H1 (cell line): ENCODE measurements at regions not wholly inside any gene's neighbourhood (a gene's known extent, or its start where the extent isn't known, plus 50 kb on each side); places are given as distances from the start of the nearest gene placed in this dataset.

ENCODE experiments used
- CTCF ChIA-PET: fragments of 300-600 bp; sonication (Branson Sonifier 250); formaldehyde crosslinking; loops from one replicate; lab custom pipeline; 2021; ENCODE audit not compliant: partially characterized antibody; lab: Charles Lee
- POLR2A ChIA-PET: fragments of 300-600 bp; sonication (Branson Sonifier 250); formaldehyde crosslinking; loops from one replicate; lab custom pipeline; 2021; ENCODE audit warnings: inconsistent platforms; ENCODE audit not compliant: partially characterized antibody; lab: Charles Lee
- DNase-seq, 2 experiments: peaks; one replicate each; pipeline versions ENCODE4 v3.0.0 to v3.0.0-alpha.2; 2010 to 2022; ENCODE audit warnings: low spot score in 2 of 2, low read depth in 1 of 2, mixed read lengths in 1 of 2
- FAIRE-seq: peaks from 2 replicates; lab custom pipeline; 2011; peaks lifted over from hg19 to GRCh38; lab: Jason Lieb, UNC
- H2AFZ ChIP-seq: 2 replicates; pipeline ENCODE4 v1.8.1; 2012; ENCODE audit warnings: low read length, inconsistent platforms
- H2AK5ac ChIP-seq: 2 replicates; pipeline ENCODE4 v1.6.1; 2013; ENCODE audit warnings: low read depth, low read length
- H2BK120ac ChIP-seq: replicated peaks from 2 replicates; pipeline ENCODE3; 2013; ENCODE audit warnings: low read depth, low read length, inconsistent platforms
- H2BK12ac ChIP-seq: 2 replicates; pipeline ENCODE4 v1.6.1; 2013; ENCODE audit warnings: low read depth, low read length
- H2BK15ac ChIP-seq: 2 replicates; pipeline ENCODE4 v1.6.1; 2013; ENCODE audit warnings: low read length
- H2BK20ac ChIP-seq: 2 replicates; pipeline ENCODE4 v1.6.1; 2013; ENCODE audit warnings: low read length
- H2BK5ac ChIP-seq: 2 replicates; pipeline ENCODE4 v1.6.1; 2013; ENCODE audit warnings: low read depth, low read length
- H3K14ac ChIP-seq: 2 replicates; pipeline ENCODE4 v1.6.1; 2013; ENCODE audit warnings: inconsistent platforms; ENCODE audit not compliant: insufficient read length
- H3K18ac ChIP-seq: 2 replicates; pipeline ENCODE4 v1.6.1; 2013; ENCODE audit warnings: low read length; ENCODE audit errors: extremely low read depth
- H3K23ac ChIP-seq: 2 replicates; pipeline ENCODE4 v1.6.1; 2013; ENCODE audit warnings: inconsistent platforms; ENCODE audit not compliant: insufficient read length
- H3K23me2 ChIP-seq: 2 replicates; pipeline ENCODE4 v1.6.1; 2013; ENCODE audit warnings: low read depth, low read length
- H3K27ac ChIP-seq: 2 replicates; pipeline ENCODE4 v1.6.1; 2011; ENCODE audit warnings: low read depth, low read length, inconsistent platforms
- H3K27me3 ChIP-seq, 4 experiments: replicated peaks in 1 of 4; 1 replicate in 1 of 4; 2 replicates in 3 of 4; pipeline versions ENCODE4 v1.6.1 to v1.8.1; 2011 to 2013; ENCODE audit warnings: low read length in 3 of 4, mild to moderate bottlenecking in 3 of 4, inconsistent platforms in 2 of 4, mixed read lengths in 2 of 4, moderate library complexity in 1 of 4; ENCODE audit not compliant: control insufficient read depth in 3 of 4, insufficient read depth in 3 of 4; ENCODE audit errors: extremely low read depth in 1 of 4
- H3K36me3 ChIP-seq, 4 experiments: 2 replicates each; pipeline versions ENCODE4 v1.6.1 to v1.8.1; 2011 to 2013; ENCODE audit warnings: mild to moderate bottlenecking in 4 of 4, low read length in 3 of 4, moderate library complexity in 2 of 4, control low read depth in 1 of 4, inconsistent platforms in 1 of 4; ENCODE audit not compliant: insufficient read depth in 4 of 4, control insufficient read depth in 2 of 4
- H3K4ac ChIP-seq: replicated peaks from 2 replicates; pipeline ENCODE3; 2013; ENCODE audit warnings: low read length, low read depth, mixed read lengths, inconsistent platforms; ENCODE audit not compliant: insufficient read length
- H3K4me1 ChIP-seq, 4 experiments: replicated peaks in 1 of 4; 1 replicate in 1 of 4; 2 replicates in 3 of 4; pipeline versions ENCODE4 v1.6.1 to v1.8.1; 2011 to 2013; ENCODE audit warnings: low read length in 3 of 4, inconsistent platforms in 2 of 4, mixed read lengths in 1 of 4; ENCODE audit not compliant: insufficient read depth in 4 of 4, control insufficient read depth in 3 of 4
- H3K4me2 ChIP-seq, 2 experiments: 2 replicates each; pipeline versions ENCODE4 v1.6.1 to v1.8.1; 2011 to 2013; ENCODE audit warnings: low read depth in 2 of 2, low read length in 2 of 2, control low read depth in 1 of 2, inconsistent platforms in 1 of 2, mild to moderate bottlenecking in 1 of 2; ENCODE audit not compliant: insufficient read depth in 1 of 2
- H3K4me3 ChIP-seq, 4 experiments: fragments of 200-600, 300-600 bp in 1 of 4; sonication (generic), shearing (Covaris generic), sonication (Bioruptor Twin) in 1 of 4; 2 replicates each; pipeline versions ENCODE4 v1.5.1 to v1.8.1; 2011 to 2016; ENCODE audit warnings: low read length in 4 of 4, low read depth in 3 of 4, control low read depth in 2 of 4, inconsistent platforms in 2 of 4, mild to moderate bottlenecking in 2 of 4, mixed read lengths in 1 of 4, moderate library complexity in 1 of 4; ENCODE audit not compliant: insufficient read depth in 2 of 4; ENCODE audit errors: extremely low read depth in 1 of 4
- H3K56ac ChIP-seq: replicated peaks from 2 replicates; pipeline ENCODE3; 2013; ENCODE audit warnings: low read depth, mild to moderate bottlenecking, mixed read lengths, low read length, inconsistent platforms; ENCODE audit not compliant: insufficient read length
- H3K79me1 ChIP-seq: 2 replicates; pipeline ENCODE4 v1.6.1; 2013; ENCODE audit warnings: low read depth, low read length, control low read depth
- H3K79me2 ChIP-seq, 2 experiments: 2 replicates each; pipeline versions ENCODE4 v1.6.1 to v1.8.1; 2012 to 2013; ENCODE audit warnings: low read length in 2 of 2, mild to moderate bottlenecking in 2 of 2, inconsistent platforms in 1 of 2; ENCODE audit not compliant: insufficient read depth in 2 of 2, control insufficient read depth in 1 of 2
- H3K9ac ChIP-seq, 4 experiments: replicated peaks in 1 of 4; 1 replicate in 1 of 4; 2 replicates in 3 of 4; pipeline versions ENCODE4 v1.6.1 to v1.8.1; 2011 to 2013; ENCODE audit warnings: low read depth in 3 of 4, low read length in 3 of 4, control low read depth in 2 of 4, mild to moderate bottlenecking in 2 of 4, moderate library complexity in 2 of 4, inconsistent platforms in 1 of 4; ENCODE audit errors: extremely low read depth in 1 of 4
- H3K9me3 ChIP-seq, 2 experiments: 2 replicates each; pipeline versions ENCODE4 v1.6.1 to v1.8.1; 2012 to 2013; ENCODE audit warnings: mild to moderate bottlenecking in 2 of 2, moderate library complexity in 2 of 2, control low read depth in 1 of 2, inconsistent platforms in 1 of 2, low read depth in 1 of 2, low read length in 1 of 2, mixed read lengths in 1 of 2; ENCODE audit not compliant: insufficient read depth in 2 of 2
- H4K20me1 ChIP-seq, 2 experiments: replicated peaks in 1 of 2; 2 replicates each; pipeline versions ENCODE3 to v1.8.1; 2011 to 2013; ENCODE audit warnings: inconsistent platforms in 2 of 2, low read length in 2 of 2, mild to moderate bottlenecking in 1 of 2; ENCODE audit not compliant: insufficient read depth in 2 of 2, control insufficient read depth in 1 of 2
- H4K5ac ChIP-seq: 2 replicates; pipeline ENCODE4 v1.6.1; 2013; ENCODE audit warnings: low read length, low read depth, mixed read lengths, inconsistent platforms; ENCODE audit not compliant: insufficient read length
- H4K8ac ChIP-seq: 2 replicates; pipeline ENCODE4 v1.8.0; 2013; ENCODE audit warnings: mild to moderate bottlenecking, moderate library complexity, low read length, inconsistent platforms; ENCODE audit not compliant: insufficient read depth; ENCODE audit errors: extremely low read depth
- H4K91ac ChIP-seq: replicated peaks from 2 replicates; pipeline ENCODE3; 2013; ENCODE audit warnings: low read length, mixed read lengths, inconsistent platforms; ENCODE audit not compliant: insufficient read length
- CBX8 ChIP-seq: fragments of 300-800, 300-1000 bp; sonication (generic); IDR thresholded peaks from 2 replicates; pipeline ENCODE4 v1.7.1; 2016; ENCODE audit warnings: low read depth, low read length, borderline replicate concordance
- CTBP2 ChIP-seq: IDR thresholded peaks from 2 replicates; pipeline ENCODE4 v1.7.0; 2011; ENCODE audit warnings: borderline replicate concordance, mild to moderate bottlenecking, moderate library complexity, mixed read lengths, low read length; ENCODE audit not compliant: insufficient read depth, insufficient read length
- EZH2 ChIP-seq: fragments of 200-600 bp; sonication (generic); IDR thresholded peaks from 2 replicates; pipeline ENCODE4 v1.7.1; 2012; ENCODE audit warnings: low read depth, mild to moderate bottlenecking, moderate library complexity, low read length, inconsistent platforms; ENCODE audit not compliant: severe bottlenecking
- JUND ChIP-seq: IDR thresholded peaks from 2 replicates; pipeline ENCODE4 v1.6.1; 2011; ENCODE audit warnings: mild to moderate bottlenecking, improper control_type of control experiment, low read length
- NANOG ChIP-seq: IDR thresholded peaks from 2 replicates; pipeline ENCODE4 v1.6.1; 2011; ENCODE audit warnings: low read length, low read depth, mild to moderate bottlenecking, inconsistent platforms; ENCODE audit not compliant: insufficient read depth, poor library complexity, severe bottlenecking
- SIRT6 ChIP-seq: IDR thresholded peaks from one replicate; pipeline ENCODE4 v1.7.1; 2012; ENCODE audit warnings: low read length, inconsistent platforms
- SP1 ChIP-seq: IDR thresholded peaks from 2 replicates; pipeline ENCODE4 v1.6.1; 2011; ENCODE audit warnings: low read depth, low read length
- ZNF274 ChIP-seq: IDR thresholded peaks from 2 replicates; pipeline ENCODE4 v1.7.0; 2012; ENCODE audit warnings: low read length, borderline replicate concordance; ENCODE audit errors: extremely low read depth
- TF ChIP-seq, protein P1 (sequence below): IDR thresholded peaks from 2 replicates; pipeline ENCODE4 v1.6.1; 2012; ENCODE audit warnings: inconsistent platforms
- TF ChIP-seq, protein P2 (sequence below): IDR thresholded peaks from 2 replicates; pipeline ENCODE4 v1.6.1; 2011; ENCODE audit warnings: low read length, improper control_type of control experiment

GRCh38 chr7:89777499-89777898, 376.8 kb upstream of the STEAP1 start:
- no peaks in the 10 kb centered on the region for H3K36me3 ChIP-seq
- no peaks in the 10 kb centered on the region for H3K79me2 ChIP-seq
- no peak overlapping the region for H4K5ac ChIP-seq
- no peak for TF ChIP-seq CBX8
- TF ChIP-seq, protein P1, sequence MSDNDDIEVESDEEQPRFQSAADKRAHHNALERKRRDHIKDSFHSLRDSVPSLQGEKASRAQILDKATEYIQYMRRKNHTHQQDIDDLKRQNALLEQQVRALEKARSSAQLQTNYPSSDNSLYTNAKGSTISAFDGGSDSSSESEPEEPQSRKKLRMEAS, result no peak
- TF ChIP-seq, protein P2, sequence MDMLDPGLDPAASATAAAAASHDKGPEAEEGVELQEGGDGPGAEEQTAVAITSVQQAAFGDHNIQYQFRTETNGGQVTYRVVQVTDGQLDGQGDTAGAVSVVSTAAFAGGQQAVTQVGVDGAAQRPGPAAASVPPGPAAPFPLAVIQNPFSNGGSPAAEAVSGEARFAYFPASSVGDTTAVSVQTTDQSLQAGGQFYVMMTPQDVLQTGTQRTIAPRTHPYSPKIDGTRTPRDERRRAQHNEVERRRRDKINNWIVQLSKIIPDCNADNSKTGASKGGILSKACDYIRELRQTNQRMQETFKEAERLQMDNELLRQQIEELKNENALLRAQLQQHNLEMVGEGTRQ, result no peak
- TF ChIP-seq CTBP2, result no peak
- no peak for TF ChIP-seq SP1
- no peak for TF ChIP-seq ZNF274
- TF ChIP-seq NANOG, result no peak
- TF ChIP-seq EZH2, result no peak
- TF ChIP-seq SIRT6, result no peak
- no peak for TF ChIP-seq JUND
- TF ChIP-seq, all 59 proteins: peak for 0
- H3K9me3 ChIP-seq, result no peaks in the 10 kb centered on the region
- no peak overlapping the region for H4K91ac ChIP-seq
- H2AK5ac ChIP-seq, result no peak overlapping the region
- DNase-seq (no peak), FAIRE-seq (no peak)
- no peaks in the 10 kb centered on the region for H3K79me1 ChIP-seq
- POLR2A ChIA-PET, result no interaction called here
- H3K18ac ChIP-seq, result no peak overlapping the region
- H3K4me1 ChIP-seq, result no peaks in the 10 kb centered on the region
- no peaks in the 10 kb centered on the region for H3K27me3 ChIP-seq
- H4K8ac ChIP-seq, result no peak overlapping the region
- no peak overlapping the region for H2BK20ac ChIP-seq
- H3K14ac ChIP-seq, result no peak overlapping the region
- no peaks in the 10 kb centered on the region for H3K23me2 ChIP-seq
- H2BK5ac ChIP-seq, result no peak overlapping the region
- no peaks in the 10 kb centered on the region for H4K20me1 ChIP-seq
- CTCF ChIA-PET, result no interaction called here
- no peak overlapping the region for H2BK15ac ChIP-seq
- H3K4me2 ChIP-seq, result no peak overlapping the region
- no peak overlapping the region for H3K23ac ChIP-seq
- no peak overlapping the region for H3K27ac ChIP-seq
- no peak overlapping the region for H2BK12ac ChIP-seq
- no peak overlapping the region for H3K4me3 ChIP-seq
- H3K9ac ChIP-seq, result no peak overlapping the region
- no peak overlapping the region for H2BK120ac ChIP-seq
- no peak overlapping the region for H2AFZ ChIP-seq
- H3K4ac ChIP-seq, result no peak overlapping the region
- H3K56ac ChIP-seq, result no peak overlapping the region
